PC-3 (cell line): ENCODE measurements at regions not wholly inside any gene's neighbourhood (a gene's known extent, or its start where the extent isn't known, plus 50 kb on each side); places are given as distances from the start of the nearest gene placed in this dataset.

ENCODE experiments used
- ATAC-seq: fragments of 200-7000 bp; cut with Tn5 transposase; 2 replicates; pipeline ENCODE4 v1.9.1; 2020; ENCODE audit warnings: mild to moderate bottlenecking, moderate library complexity
- BruUV-seq: library from RNA; stranded (reverse); fragments of 400-500 nt; replicated peaks from 2 replicates; lab custom pipeline; 2021; lab: Mats Ljungman, UMichigan
- CTCF ChIA-PET: fragments of 300-600 bp; sonication (Branson Sonifier 250); formaldehyde crosslinking; loops from one replicate; lab custom pipeline; 2022; ENCODE audit warnings: antibody characterized with exemption; lab: Charles Lee
- POLR2A ChIA-PET: fragments of 300-600 bp; sonication (Branson Sonifier 250); formaldehyde crosslinking; loops from one replicate; lab custom pipeline; 2022; ENCODE audit warnings: antibody characterized with exemption; ENCODE audit not compliant: unreplicated experiment; lab: Charles Lee
- DNase-seq: peaks from one replicate; pipeline ENCODE4 v3.0.0-alpha.2; 2015
- H2AFZ ChIP-seq: fragments of 300-600 bp; sonication (generic); 2 replicates; pipeline ENCODE4 v1.6.0; 2016; ENCODE audit warnings: antibody characterized with exemption, low read length
- H3F3A ChIP-seq: fragments of 300-600 bp; sonication (generic); one replicate; pipeline ENCODE4 v1.6.0; 2017; ENCODE audit warnings: antibody characterized with exemption, low read length, control low read depth, mild to moderate bottlenecking; ENCODE audit not compliant: unreplicated experiment
- H3K27ac ChIP-seq: fragments of 300-600 bp; sonication (generic); 2 replicates; pipeline ENCODE4 v1.5.1; 2016; ENCODE audit warnings: mild to moderate bottlenecking, low read length
- H3K27me3 ChIP-seq: fragments of 300-600 bp; sonication (generic); 2 replicates; pipeline ENCODE4 v1.6.1; 2016; ENCODE audit warnings: low read length, mixed read lengths
- H3K36me3 ChIP-seq: fragments of 300-600 bp; sonication (generic); 2 replicates; pipeline ENCODE4 v1.6.1; 2016; ENCODE audit warnings: low read depth, mixed run types, low read length, mixed read lengths
- H3K4me1 ChIP-seq: fragments of 300-600 bp; sonication (generic); 2 replicates; pipeline ENCODE4 v1.5.1; 2016; ENCODE audit warnings: low read length; ENCODE audit not compliant: insufficient read depth
- H3K4me2 ChIP-seq: fragments of 300-600 bp; sonication (generic); 2 replicates; pipeline ENCODE4 v1.6.0; 2016; ENCODE audit warnings: low read length
- H3K4me3 ChIP-seq: fragments of 300-600 bp; sonication (generic); 2 replicates; pipeline ENCODE4 v1.5.1; 2016; ENCODE audit warnings: mild to moderate bottlenecking, low read length, mixed read lengths
- H3K79me2 ChIP-seq: fragments of 300-600 bp; sonication (generic); 2 replicates; pipeline ENCODE4 v1.6.1; 2017; ENCODE audit warnings: low read length, mixed read lengths
- H3K9ac ChIP-seq: fragments of 300-600 bp; sonication (generic); 2 replicates; pipeline ENCODE4 v1.6.0; 2016; ENCODE audit warnings: mild to moderate bottlenecking, low read length
- H3K9me2 ChIP-seq: fragments of 300-600 bp; sonication (generic); replicated peaks from 2 replicates; pipeline ENCODE4 v1.6.1; 2016; ENCODE audit warnings: mixed run types, low read length, mixed read lengths
- H3K9me3 ChIP-seq: fragments of 300-600 bp; sonication (generic); 2 replicates; pipeline ENCODE4 v1.6.1; 2016; ENCODE audit warnings: low read length, mixed read lengths
- H4K20me1 ChIP-seq: fragments of 300-600 bp; sonication (generic); 2 replicates; pipeline ENCODE4 v1.6.1; 2016; ENCODE audit warnings: low read length, mixed read lengths
- EZH2 ChIP-seq: fragments of 300-600 bp; sonication (generic); IDR thresholded peaks from one replicate; pipeline ENCODE4 v1.6.1; 2017; ENCODE audit warnings: antibody characterized with exemption, mild to moderate bottlenecking, low read length; ENCODE audit not compliant: unreplicated experiment
- EZH2phosphoT487 ChIP-seq: fragments of 300-600 bp; sonication (generic); IDR thresholded peaks from 2 replicates; pipeline ENCODE4 v1.6.1; 2018; ENCODE audit warnings: mild to moderate bottlenecking, antibody characterized with exemption, low read length, borderline replicate concordance
- intact Hi-C: fragments of 100-400 bp; cut with micrococcal nuclease; formaldehyde crosslinking; loops from 2 replicates; pipeline ENCODE4 v1.9.0; 2023
- TF ChIP-seq, protein P1 (sequence below): fragments of 300-600 bp; sonication (generic); conservative IDR thresholded peaks from 2 replicates; pipeline ENCODE4 v1.5.1; 2017; ENCODE audit warnings: antibody characterized with exemption, low read depth, mild to moderate bottlenecking, low read length

DNA sequence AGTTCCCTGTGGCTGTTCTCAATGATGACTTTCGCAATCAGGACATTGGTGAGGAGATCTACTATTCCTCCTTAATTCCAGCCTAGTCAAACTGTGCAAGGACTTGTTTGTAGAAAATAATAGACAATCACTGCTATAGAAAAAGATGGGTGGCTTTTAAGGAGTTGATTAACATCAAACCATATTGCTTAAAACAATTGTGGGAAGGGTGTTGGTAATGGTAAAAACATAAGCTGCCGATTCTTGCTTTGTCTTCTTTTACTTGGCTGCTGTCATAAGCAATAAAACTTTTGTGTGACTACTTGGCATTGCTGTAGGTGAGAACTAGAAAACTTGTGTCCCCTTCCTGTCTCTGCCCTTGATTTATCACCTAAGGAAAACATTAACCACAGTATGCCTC, 561.2 kb upstream of the SEMA6A start:
- CTCF ChIA-PET: no interaction called here
- H3K9me3 ChIP-seq: no peaks in the 10 kb centered on the region
- no peak for ATAC-seq
- DNase-seq: no peak
- no peak overlapping the region for H2AFZ ChIP-seq
- no peaks in the 10 kb centered on the region for H3K4me1 ChIP-seq
- POLR2A ChIA-PET: no interaction called here
- no peak overlapping the region for H3K27ac ChIP-seq
- BruUV-seq: no TSS peak
- no peaks in the 10 kb centered on the region for H3K9me2 ChIP-seq
- H3K4me3 ChIP-seq: no peak overlapping the region
- H3K79me2 ChIP-seq: no peaks in the 10 kb centered on the region
- intact Hi-C loops: no loop called here
- H3F3A ChIP-seq: no peaks in the 10 kb centered on the region
- H3K4me2 ChIP-seq: no peak overlapping the region
- H3K36me3 ChIP-seq: no peaks in the 10 kb centered on the region
- H3K27me3 ChIP-seq: no peaks in the 10 kb centered on the region
- H3K9ac ChIP-seq: no peak overlapping the region
- H4K20me1 ChIP-seq: no peaks in the 10 kb centered on the region
- TF ChIP-seq EZH2phosphoT487: no peak
- no peak for TF ChIP-seq EZH2
- TF ChIP-seq, protein P1, sequence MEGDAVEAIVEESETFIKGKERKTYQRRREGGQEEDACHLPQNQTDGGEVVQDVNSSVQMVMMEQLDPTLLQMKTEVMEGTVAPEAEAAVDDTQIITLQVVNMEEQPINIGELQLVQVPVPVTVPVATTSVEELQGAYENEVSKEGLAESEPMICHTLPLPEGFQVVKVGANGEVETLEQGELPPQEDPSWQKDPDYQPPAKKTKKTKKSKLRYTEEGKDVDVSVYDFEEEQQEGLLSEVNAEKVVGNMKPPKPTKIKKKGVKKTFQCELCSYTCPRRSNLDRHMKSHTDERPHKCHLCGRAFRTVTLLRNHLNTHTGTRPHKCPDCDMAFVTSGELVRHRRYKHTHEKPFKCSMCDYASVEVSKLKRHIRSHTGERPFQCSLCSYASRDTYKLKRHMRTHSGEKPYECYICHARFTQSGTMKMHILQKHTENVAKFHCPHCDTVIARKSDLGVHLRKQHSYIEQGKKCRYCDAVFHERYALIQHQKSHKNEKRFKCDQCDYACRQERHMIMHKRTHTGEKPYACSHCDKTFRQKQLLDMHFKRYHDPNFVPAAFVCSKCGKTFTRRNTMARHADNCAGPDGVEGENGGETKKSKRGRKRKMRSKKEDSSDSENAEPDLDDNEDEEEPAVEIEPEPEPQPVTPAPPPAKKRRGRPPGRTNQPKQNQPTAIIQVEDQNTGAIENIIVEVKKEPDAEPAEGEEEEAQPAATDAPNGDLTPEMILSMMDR: no peak

DNA sequence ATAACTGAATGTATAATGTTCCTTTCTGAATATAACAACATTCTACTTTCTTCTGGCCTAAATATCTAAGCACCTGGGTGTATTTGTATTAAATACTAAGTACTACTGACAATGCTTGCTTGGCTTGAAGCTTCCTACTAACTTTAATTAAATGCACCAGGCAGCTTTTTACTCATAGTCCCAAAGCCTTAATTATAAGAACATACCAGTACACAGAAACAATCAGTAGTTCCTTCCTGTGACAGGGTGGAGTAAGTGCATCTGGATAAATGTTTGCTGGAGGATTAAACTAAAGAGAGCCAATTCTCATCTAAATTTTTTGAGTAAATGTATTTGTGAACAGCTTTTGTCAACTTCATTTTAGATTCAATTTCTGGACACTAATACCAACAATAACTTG, 558.6 kb upstream of the SEMA6A start:
- no peak overlapping the region for H3K4me2 ChIP-seq
- POLR2A ChIA-PET: no interaction called here
- no peaks in the 10 kb centered on the region for H4K20me1 ChIP-seq

DNA sequence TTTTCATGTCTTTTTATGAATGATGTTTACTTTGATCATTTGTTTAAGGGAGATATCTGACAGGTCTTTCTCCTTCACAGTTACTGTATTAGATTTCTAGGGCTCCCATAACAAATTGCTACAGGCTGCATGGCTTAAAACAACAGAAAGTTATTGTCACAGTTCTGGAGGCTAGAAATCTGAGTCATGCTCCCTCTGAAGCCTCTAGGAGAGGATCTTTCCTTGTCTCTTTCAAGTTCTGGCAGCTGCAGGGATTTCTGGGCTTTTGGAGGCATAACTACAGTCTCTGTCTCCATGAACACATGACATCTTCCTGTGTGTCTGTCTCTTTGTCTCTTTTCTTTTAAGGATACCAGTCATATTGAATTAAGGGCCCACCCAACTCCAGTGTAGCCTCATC, 557.3 kb upstream of the SEMA6A start:
- Histone ChIP-seq H3K4me1 (no peaks in the 10 kb centered on the region), H4K20me1 (no peaks in the 10 kb centered on the region), H3K9ac (no peak overlapping the region), H3K9me3 (no peaks in the 10 kb centered on the region), H3K36me3 (no peaks in the 10 kb centered on the region), H3K27me3 (no peaks in the 10 kb centered on the region), H3K79me2 (no peaks in the 10 kb centered on the region), H3K27ac (no peak overlapping the region), H3K4me2 (no peak overlapping the region), H3K9me2 (no peaks in the 10 kb centered on the region), H3K4me3 (no peak overlapping the region), H2AFZ (no peak overlapping the region), H3F3A (no peaks in the 10 kb centered on the region)
- no peak for DNase-seq
- TF ChIP-seq, protein P1: no peak
- ChIA-PET POLR2A (no interaction called here), CTCF (no interaction called here)
- no peak for ATAC-seq
- intact Hi-C loops: no loop called here
- BruUV-seq: no TSS peak

More for the DNA sequence above, 558.6 kb upstream of the SEMA6A start:
- Histone ChIP-seq H3K9me3 (no peaks in the 10 kb centered on the region), H3K27me3 (no peaks in the 10 kb centered on the region), H3K36me3 (no peaks in the 10 kb centered on the region), H3K27ac (no peak overlapping the region), H2AFZ (no peak overlapping the region), H3F3A (no peaks in the 10 kb centered on the region), H3K4me1 (no peaks in the 10 kb centered on the region), H3K9ac (no peak overlapping the region), H3K4me3 (no peak overlapping the region), H3K79me2 (no peaks in the 10 kb centered on the region), H3K9me2 (no peaks in the 10 kb centered on the region)
- CTCF ChIA-PET: no interaction called here
- TF ChIP-seq, protein P1: no peak
- TF ChIP-seq EZH2 (no peak), EZH2phosphoT487 (no peak)
- intact Hi-C loops: no loop called here
- no TSS peak for BruUV-seq
- ATAC-seq (no peak), DNase-seq (no peak)
